ENCODE measurements at regions not wholly inside any gene's neighbourhood (a gene's known extent, or its start where the extent isn't known, plus 50 kb on each side); places are given as distances from the start of the nearest gene placed in this dataset.

DNA sequence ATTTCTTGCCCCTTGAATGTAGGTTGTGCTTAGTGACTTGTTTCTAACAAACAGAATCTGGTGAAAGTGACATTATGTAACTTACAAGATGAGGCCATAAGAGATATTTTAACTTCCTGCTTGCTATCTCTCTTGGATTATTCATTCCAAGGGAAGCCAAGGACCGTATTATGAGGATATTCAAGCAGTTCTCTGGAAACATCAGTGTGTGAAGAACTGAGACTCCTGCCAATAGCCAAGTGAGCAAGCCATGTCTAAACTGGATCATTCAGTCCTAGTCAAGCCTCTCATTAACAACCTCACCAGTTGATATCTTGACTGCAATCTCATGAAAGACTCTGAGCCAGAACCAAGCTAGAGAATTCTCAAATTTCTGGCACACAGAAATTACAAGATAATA is 765.1 kb upstream of the SLC8A1 start:
- no peak for TF ChIP-seq POLR2A (IDR thresholded peaks at IDR 0.05)
- no peak for TF ChIP-seq CTCF (IDR thresholded peaks at IDR 0.05)

All from thyroid gland (tissue), 4 donors.